GM23248 (cell line): ENCODE measurements at regions not wholly inside any gene's neighbourhood (a gene's known extent, or its start where the extent isn't known, plus 50 kb on each side); places are given as distances from the start of the nearest gene placed in this dataset.

Experiments used
- DNase-seq: peaks from one replicate; pipeline ENCODE4 v3.0.0-alpha.2; 2015
- H2AFZ ChIP-seq: fragments of 200-600 bp; sonication (generic); 2 replicates; pipeline ENCODE4 v1.6.1; 2016; ENCODE audit warnings: antibody characterized with exemption
- H3F3A ChIP-seq: fragments of 200-600 bp; sonication (generic); 2 replicates; pipeline ENCODE4 v1.6.1; 2016; ENCODE audit warnings: mild to moderate bottlenecking, antibody characterized with exemption, mixed run types; ENCODE audit not compliant: insufficient read depth
- H3K27ac ChIP-seq: fragments of 200-600 bp; sonication (generic); 2 replicates; pipeline ENCODE4 v1.5.1; 2016; ENCODE audit warnings: mild to moderate bottlenecking
- H3K27me3 ChIP-seq: fragments of 200-600 bp; sonication (generic); replicated peaks from 2 replicates; pipeline ENCODE4 v1.6.1; 2016; ENCODE audit warnings: mild to moderate bottlenecking; ENCODE audit not compliant: insufficient read depth
- H3K36me3 ChIP-seq: fragments of 200-600 bp; sonication (generic); 2 replicates; pipeline ENCODE4 v1.6.1; 2016; ENCODE audit warnings: low read depth, mild to moderate bottlenecking
- H3K4me1 ChIP-seq: fragments of 200-600 bp; sonication (generic); 2 replicates; pipeline ENCODE4 v1.6.1; 2016; ENCODE audit warnings: mild to moderate bottlenecking; ENCODE audit not compliant: insufficient read depth
- H3K4me2 ChIP-seq: fragments of 200-600 bp; sonication (generic); one replicate; pipeline ENCODE4 v1.6.1; 2016; ENCODE audit warnings: mild to moderate bottlenecking; ENCODE audit not compliant: unreplicated experiment
- H3K4me3 ChIP-seq: fragments of 200-600 bp; sonication (generic); 2 replicates; pipeline ENCODE4 v1.5.1; 2016; ENCODE audit warnings: mild to moderate bottlenecking
- H3K79me2 ChIP-seq: fragments of 200-600 bp; sonication (generic); 2 replicates; pipeline ENCODE4 v1.6.1; 2016; ENCODE audit warnings: mild to moderate bottlenecking; ENCODE audit not compliant: insufficient read depth
- H3K9ac ChIP-seq: fragments of 200-600 bp; sonication (generic); 2 replicates; pipeline ENCODE4 v1.6.1; 2016; ENCODE audit warnings: mild to moderate bottlenecking
- H3K9me2 ChIP-seq: fragments of 200-600 bp; sonication (generic); 2 replicates; pipeline ENCODE4 v1.6.1; 2016; ENCODE audit warnings: mixed run types, mild to moderate bottlenecking, moderate library complexity; ENCODE audit not compliant: insufficient read depth
- H3K9me3 ChIP-seq: fragments of 200-600 bp; sonication (generic); one replicate; pipeline ENCODE4 v1.6.1; 2017; ENCODE audit warnings: low read depth
- H4K20me1 ChIP-seq: fragments of 200-600 bp; sonication (generic); 2 replicates; pipeline ENCODE4 v1.6.0; 2016; ENCODE audit not compliant: insufficient read depth
- EZH2 ChIP-seq: fragments of 200-600 bp; sonication (generic); IDR thresholded peaks from 2 replicates; pipeline ENCODE4 v1.6.1; 2018; ENCODE audit warnings: antibody characterized with exemption, mild to moderate bottlenecking; ENCODE audit not compliant: insufficient read depth, poor library complexity, severe bottlenecking
- EZH2phosphoT487 ChIP-seq: fragments of 200-600 bp; sonication (generic); IDR thresholded peaks from 2 replicates; pipeline ENCODE4 v1.6.1; 2018; ENCODE audit warnings: antibody characterized with exemption, moderate library complexity, mild to moderate bottlenecking, low read depth; ENCODE audit not compliant: insufficient read depth
- WGBS, 2 experiments: methylation state at CpG; one replicate each; pipeline ENCODE4 v1.1.6; 2015 to 2017; ENCODE audit warnings: low lambda C conversion rate in 2 of 2, low coverage in 1 of 2; ENCODE audit errors: missing lambda C conversion rate in 2 of 2; 5-methylcytosine and 5-hydroxymethylcytosine counted together
- in situ Hi-C: fragments of 300-500 bp; cut with MboI; formaldehyde crosslinking; loops from 2 replicates; pipeline ENCODE4 v1.15.0; 2020

DNA sequence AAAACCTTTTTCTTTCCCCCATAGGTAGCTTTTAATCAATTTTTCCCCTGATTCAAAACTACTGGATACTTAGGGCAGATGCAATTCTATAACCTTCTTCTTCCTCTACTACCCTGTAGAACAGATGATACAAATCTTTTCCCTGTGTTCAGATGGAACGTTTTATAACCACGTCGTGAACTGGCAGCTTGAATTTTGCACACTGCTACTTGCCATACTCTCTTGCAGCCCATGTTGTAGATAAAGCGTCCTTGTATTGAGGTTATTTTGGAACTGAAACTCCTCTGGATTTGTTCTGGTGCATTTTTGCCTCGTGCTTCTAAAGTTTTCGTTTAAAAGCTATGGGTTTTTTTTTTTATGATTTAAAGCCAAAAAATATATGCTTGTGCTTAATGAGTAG is 440.2 kb downstream of the RFPL4B start:
- H3K4me3 ChIP-seq: no peak overlapping the region
- peaks cover under 1% of the 10 kb centered on the region for H3K9me3 ChIP-seq
- no peaks in the 10 kb centered on the region for H3K36me3 ChIP-seq
- no peaks in the 10 kb centered on the region for H3K4me1 ChIP-seq
- H3K79me2 ChIP-seq: no peaks in the 10 kb centered on the region
- 81 to 84% methylated on average over 6 of the region's 6 CpGs for WGBS, 2 experiments
- H3F3A ChIP-seq: no peaks in the 10 kb centered on the region
- H3K9ac ChIP-seq: no peak overlapping the region
- no peaks in the 10 kb centered on the region for H3K27me3 ChIP-seq
- no peak for TF ChIP-seq EZH2phosphoT487
- TF ChIP-seq EZH2: no peak
- in situ Hi-C loops: loop anchor here (25.0 kb wide), 1 partner anchor 625 kb away; no protein-coding TSS in a partner anchor
- H3K27ac ChIP-seq: no peak overlapping the region
- H3K4me2 ChIP-seq: no peak overlapping the region
- no peaks in the 10 kb centered on the region for H4K20me1 ChIP-seq
- H3K9me2 ChIP-seq: no peaks in the 10 kb centered on the region
- no peak for DNase-seq
- 0 out of 2 replicates have a peak overlapping the region, but pooled peaks have one; percentile 13 for H2AFZ ChIP-seq

DNA sequence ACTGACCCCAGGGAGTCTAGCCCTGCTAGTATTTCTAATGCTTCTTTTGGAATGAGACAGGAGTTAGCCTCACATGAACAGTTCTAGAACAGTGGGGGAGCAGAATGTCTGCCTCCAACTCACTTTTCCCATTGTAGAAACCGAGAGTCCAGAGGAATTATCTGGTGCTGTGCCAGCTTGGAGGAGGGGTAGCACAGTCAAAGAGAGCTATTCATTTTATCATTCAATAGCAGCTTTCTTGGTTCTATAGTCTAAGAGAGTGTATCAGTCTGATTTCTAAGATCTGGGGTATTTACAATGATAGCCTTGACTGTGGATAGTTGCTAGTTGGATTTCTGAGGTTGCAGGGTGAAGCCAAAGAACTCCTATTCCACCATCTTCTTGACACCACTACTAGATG is 448.2 kb downstream of the RFPL4B start:
- 66 to 68% methylated on average over 1 of the region's 1 CpG for WGBS, 2 experiments
- H3K27ac ChIP-seq: no peak overlapping the region
- TF ChIP-seq EZH2: no peak
- no peak for TF ChIP-seq EZH2phosphoT487
- H3K9ac ChIP-seq: no peak overlapping the region
- H3K9me2 ChIP-seq: no peaks in the 10 kb centered on the region
- no peaks in the 10 kb centered on the region for H3K27me3 ChIP-seq
- no peaks in the 10 kb centered on the region for H3K36me3 ChIP-seq
- H3K4me1 ChIP-seq: peaks cover 3% of the 10 kb centered on the region
- H3K4me3 ChIP-seq: no peak overlapping the region
- no peak overlapping the region for H2AFZ ChIP-seq
- H3K79me2 ChIP-seq: no peaks in the 10 kb centered on the region
- DNase-seq: no peak
- H3F3A ChIP-seq: peaks cover 3% of the 10 kb centered on the region; the same call in 1 of the 2 replicates
- in situ Hi-C loops: loop anchor here (25.0 kb wide), 1 partner anchor 617 kb away; no protein-coding TSS in a partner anchor
- no peak overlapping the region for H3K4me2 ChIP-seq
- peaks cover 5% of the 10 kb centered on the region for H3K9me3 ChIP-seq
- no peaks in the 10 kb centered on the region for H4K20me1 ChIP-seq

DNA sequence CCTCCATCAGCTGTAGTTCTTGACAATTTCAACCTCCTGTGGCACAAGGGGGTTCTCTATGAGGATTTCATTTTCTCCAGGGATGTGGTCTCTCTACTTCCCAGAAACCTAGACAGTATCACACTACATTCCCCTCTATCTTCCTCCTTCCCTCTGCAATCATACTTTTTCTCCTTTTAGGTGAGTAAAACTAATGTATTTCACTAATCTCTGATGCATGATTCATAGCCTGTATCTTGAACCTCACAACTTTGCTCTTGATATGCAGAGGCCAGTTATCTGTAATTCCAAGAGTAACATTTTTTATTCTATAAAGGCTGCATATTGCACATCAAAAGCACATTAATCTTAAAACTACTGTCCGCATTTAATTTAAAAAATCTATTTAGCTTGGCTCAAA is 449.6 kb downstream of the RFPL4B start:
- H3F3A ChIP-seq: peaks cover 13% of the 10 kb centered on the region
- no peaks in the 10 kb centered on the region for H3K36me3 ChIP-seq
- DNase-seq: no peak
- no peaks in the 10 kb centered on the region for H3K9me2 ChIP-seq
- H3K9me3 ChIP-seq: peaks cover 5% of the 10 kb centered on the region
- peaks cover 17% of the 10 kb centered on the region for H3K4me1 ChIP-seq
- H3K27ac ChIP-seq: no peak overlapping the region
- no peak overlapping the region for H3K4me3 ChIP-seq
- 95 to 100% methylated on average over 1 of the region's 1 CpG for WGBS, 2 experiments
- no peaks in the 10 kb centered on the region for H4K20me1 ChIP-seq
- no peak overlapping the region for H2AFZ ChIP-seq
- no peaks in the 10 kb centered on the region for H3K27me3 ChIP-seq
- no peak overlapping the region for H3K4me2 ChIP-seq
- TF ChIP-seq EZH2 (no peak), EZH2phosphoT487 (no peak)
- no peaks in the 10 kb centered on the region for H3K79me2 ChIP-seq
- in situ Hi-C loops: loop anchor here (25.0 kb wide), 1 partner anchor 616 kb away; no protein-coding TSS in a partner anchor
- no peak overlapping the region for H3K9ac ChIP-seq

- no peaks in the 10 kb centered on the region for H3K36me3 ChIP-seq
- H3F3A ChIP-seq: peaks cover 24% of the 10 kb centered on the region
- H3K27ac ChIP-seq: no peak overlapping the region
- no peaks in the 10 kb centered on the region for H4K20me1 ChIP-seq
- no peaks in the 10 kb centered on the region for H3K79me2 ChIP-seq
- H3K9me2 ChIP-seq: no peaks in the 10 kb centered on the region
- no peaks in the 10 kb centered on the region for H3K9me3 ChIP-seq
- peak overlapping the region; percentile 4 for H3K4me2 ChIP-seq
- peaks cover 29% of the 10 kb centered on the region for H3K4me1 ChIP-seq
- no peak overlapping the region for H3K9ac ChIP-seq
- in situ Hi-C loops: loop anchor here (25.0 kb wide), 1 partner anchor 612 kb away; no protein-coding TSS in a partner anchor
- WGBS, 2 experiments: 62 to 64% methylated on average over 1 of the region's 1 CpG
- DNase-seq: no peak
- TF ChIP-seq EZH2phosphoT487 (no peak), EZH2 (no peak)
- H3K4me3 ChIP-seq: no peak overlapping the region
- no peaks in the 10 kb centered on the region for H3K27me3 ChIP-seq
- H2AFZ ChIP-seq: peak overlapping the region; percentile 47
Measured at GRCh38 chr6:112799889-112800288, 452.8 kb downstream of the RFPL4B start.
